ENCODE measurements at regions not wholly inside any gene's neighbourhood (a gene's known extent, or its start where the extent isn't known, plus 50 kb on each side); places are given as distances from the start of the nearest gene placed in this dataset.

GRCh38 chr16:85281181-85281580 is 168.9 kb upstream of the CIBAR2 start:
- TF ChIP-seq, protein P1, sequence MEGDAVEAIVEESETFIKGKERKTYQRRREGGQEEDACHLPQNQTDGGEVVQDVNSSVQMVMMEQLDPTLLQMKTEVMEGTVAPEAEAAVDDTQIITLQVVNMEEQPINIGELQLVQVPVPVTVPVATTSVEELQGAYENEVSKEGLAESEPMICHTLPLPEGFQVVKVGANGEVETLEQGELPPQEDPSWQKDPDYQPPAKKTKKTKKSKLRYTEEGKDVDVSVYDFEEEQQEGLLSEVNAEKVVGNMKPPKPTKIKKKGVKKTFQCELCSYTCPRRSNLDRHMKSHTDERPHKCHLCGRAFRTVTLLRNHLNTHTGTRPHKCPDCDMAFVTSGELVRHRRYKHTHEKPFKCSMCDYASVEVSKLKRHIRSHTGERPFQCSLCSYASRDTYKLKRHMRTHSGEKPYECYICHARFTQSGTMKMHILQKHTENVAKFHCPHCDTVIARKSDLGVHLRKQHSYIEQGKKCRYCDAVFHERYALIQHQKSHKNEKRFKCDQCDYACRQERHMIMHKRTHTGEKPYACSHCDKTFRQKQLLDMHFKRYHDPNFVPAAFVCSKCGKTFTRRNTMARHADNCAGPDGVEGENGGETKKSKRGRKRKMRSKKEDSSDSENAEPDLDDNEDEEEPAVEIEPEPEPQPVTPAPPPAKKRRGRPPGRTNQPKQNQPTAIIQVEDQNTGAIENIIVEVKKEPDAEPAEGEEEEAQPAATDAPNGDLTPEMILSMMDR (conservative IDR thresholded peaks at IDR 0.05; ENCODE audit: low read depth, low read length), result no peak
- no peak for TF ChIP-seq SMC3 (IDR thresholded peaks at IDR 0.05; ENCODE audit: low read depth, low read length)
- no peak for TF ChIP-seq CEBPB (IDR thresholded peaks at IDR 0.05; ENCODE audit: low read depth, low read length)
- no peak for TF ChIP-seq USF2 (IDR thresholded peaks at IDR 0.05; ENCODE audit: low read depth, low read length)
- no peak for TF ChIP-seq POLR2A (IDR thresholded peaks at IDR 0.05; ENCODE audit: low read depth, low read length)

Data from IMR-90 (cell line).